ENCODE measurements at regions not wholly inside any gene's neighbourhood (a gene's known extent, or its start where the extent isn't known, plus 50 kb on each side); places are given as distances from the start of the nearest gene placed in this dataset.

- peaks cover 20% of the 10 kb centered on the region for H3K4me1 ChIP-seq (ENCODE audit: insufficient read depth)
- DNase-seq = no peak
- WGBS, 3 donors = 91 to 94% (median 91%) methylated on average over 6 of the region's 6 CpGs
- TF ChIP-seq POLR2A (IDR thresholded peaks at IDR 0.05) (no peak), EP300 (IDR thresholded peaks at IDR 0.05) (no peak)
- no peaks in the 10 kb centered on the region for H3K27me3 ChIP-seq
- no peaks in the 10 kb centered on the region for H3K9me3 ChIP-seq
- no peak overlapping the region for H3K27ac ChIP-seq
- H3K4me3 ChIP-seq = no peak overlapping the region
- no peaks in the 10 kb centered on the region for H3K36me3 ChIP-seq
- intact Hi-C loops (cut with DNase I) = no loop called here
These were observed 55.2 kb downstream of the GARRE1 start for GRCh38 chr19:34309368-34310138.

GRCh38 chr19:34310494-34310981 lies 54.5 kb upstream of the GPI start:
- TF ChIP-seq POLR2A (IDR thresholded peaks at IDR 0.05) = no peak
- no peak for TF ChIP-seq CTCF (IDR thresholded peaks at IDR 0.05)
- no peak for TF ChIP-seq EP300 (IDR thresholded peaks at IDR 0.05)
- Histone ChIP-seq H3K4me3 (no peak overlapping the region), H3K27ac (no peak overlapping the region), H3K4me1 (ENCODE audit: insufficient read depth) (peaks cover 16% of the 10 kb centered on the region), H3K36me3 (no peaks in the 10 kb centered on the region), H3K27me3 (no peaks in the 10 kb centered on the region), H3K9me3 (no peaks in the 10 kb centered on the region)
- intact Hi-C loops (cut with DNase I) = no loop called here
- 86 to 87% (median 87%) methylated on average over 6 of the region's 6 CpGs for WGBS, 3 donors
- DNase-seq = no peak

DNA sequence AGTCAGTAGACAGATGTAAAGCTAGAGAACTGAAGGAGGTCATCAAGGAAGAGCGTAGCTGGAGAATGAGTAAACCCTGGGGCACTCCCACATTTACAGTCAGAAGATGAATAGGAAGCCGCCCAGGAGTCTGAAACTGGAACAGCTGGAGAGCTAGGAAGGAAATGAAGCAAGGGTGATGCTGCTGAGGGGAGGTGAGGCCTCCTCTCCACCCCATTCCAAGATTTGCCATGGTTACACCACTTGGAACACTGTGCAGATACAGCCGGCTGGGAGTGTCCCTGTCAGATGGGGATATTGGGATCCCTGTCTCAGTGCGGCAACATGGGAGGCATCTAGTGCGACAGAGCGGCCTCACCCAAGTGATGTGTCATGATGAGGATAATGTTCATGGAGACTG lies 51.8 kb upstream of the GPI start:
- peaks cover 23% of the 10 kb centered on the region for H3K4me1 ChIP-seq (ENCODE audit: insufficient read depth)
- H3K27me3 ChIP-seq = no peaks in the 10 kb centered on the region
- no peak overlapping the region for H3K27ac ChIP-seq
- no peaks in the 10 kb centered on the region for H3K36me3 ChIP-seq
- no peak overlapping the region for H3K4me3 ChIP-seq
- no peaks in the 10 kb centered on the region for H3K9me3 ChIP-seq
- 83 to 88% (median 86%) methylated on average over 6 of the region's 6 CpGs for WGBS, 3 donors
- DNase-seq = no peak
- TF ChIP-seq EP300 (IDR thresholded peaks at IDR 0.05) (no peak), POLR2A (IDR thresholded peaks at IDR 0.05) (no peak), CTCF (IDR thresholded peaks at IDR 0.05) (no peak)
- intact Hi-C loops (cut with DNase I) = no loop called here

DNA sequence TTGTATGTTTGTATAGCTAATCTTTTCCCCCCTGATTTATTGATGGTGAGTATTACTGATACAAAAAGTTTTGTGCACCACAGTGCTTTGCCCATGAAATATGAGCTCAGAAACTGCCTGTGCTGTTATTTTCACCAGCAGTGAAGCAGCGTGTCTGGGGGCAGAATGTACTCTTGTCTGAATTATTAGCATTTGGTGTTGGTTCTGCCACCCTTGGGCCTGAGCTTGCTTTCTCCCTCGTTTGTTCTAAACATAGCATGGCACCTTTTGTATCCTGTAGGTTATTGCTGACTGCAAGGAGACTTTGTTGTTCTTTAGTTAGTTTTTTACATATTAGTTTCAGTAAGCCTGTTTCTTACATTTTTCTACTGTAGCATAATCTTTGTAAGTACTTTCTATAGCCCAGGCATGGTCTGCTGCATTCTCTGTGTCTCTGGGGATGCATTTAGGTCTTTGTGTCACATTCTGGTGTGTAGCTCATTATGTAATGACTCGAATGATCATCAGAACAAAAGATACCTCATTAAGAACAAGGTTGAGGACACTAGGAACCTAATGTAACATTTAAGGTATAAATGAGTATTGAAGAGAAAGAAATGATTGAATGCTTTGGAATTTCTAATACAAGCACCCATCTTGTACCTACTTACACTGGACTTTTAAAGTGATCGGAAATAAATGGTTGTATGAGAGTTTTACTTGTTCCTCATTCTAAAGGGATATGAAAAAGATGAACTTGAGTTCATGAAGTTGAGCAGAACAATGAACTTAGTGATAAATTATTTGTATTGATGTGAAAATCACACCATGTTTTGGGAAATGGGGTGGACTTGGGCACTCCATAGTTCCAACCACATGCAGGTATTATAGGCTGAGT lies 50.3 kb upstream of the GPI start:
- no peak overlapping the region for H3K27ac ChIP-seq
- DNase-seq = no peak
- H3K4me1 ChIP-seq (ENCODE audit: insufficient read depth) = peaks cover 23% of the 10 kb centered on the region
- intact Hi-C loops (cut with DNase I) = no loop called here
- TF ChIP-seq CTCF (IDR thresholded peaks at IDR 0.05) (no peak), EP300 (IDR thresholded peaks at IDR 0.05) (no peak), POLR2A (IDR thresholded peaks at IDR 0.05) (no peak)
- H3K4me3 ChIP-seq = no peak overlapping the region
- no peaks in the 10 kb centered on the region for H3K27me3 ChIP-seq
- WGBS, 3 donors = 75 to 85% (median 79%) methylated on average over 4 of the region's 4 CpGs
- H3K36me3 ChIP-seq = no peaks in the 10 kb centered on the region
- no peaks in the 10 kb centered on the region for H3K9me3 ChIP-seq

Measured in ovary (tissue), 7 donors.